Muscle of leg (tissue), 3 donors: ENCODE measurements at regions not wholly inside any gene's neighbourhood (a gene's known extent, or its start where the extent isn't known, plus 50 kb on each side); places are given as distances from the start of the nearest gene placed in this dataset.

Experiments used
- DNase-seq: peaks from one replicate; pipeline ENCODE4 v3.0.0; 2013
- H3K27ac ChIP-seq: one replicate; pipeline ENCODE4 v1.5.1; 2013; ENCODE audit warnings: mild to moderate bottlenecking, low read length, control low read depth
- H3K27me3 ChIP-seq: one replicate; pipeline ENCODE4 v1.6.1; 2013; ENCODE audit warnings: low read length; ENCODE audit not compliant: control insufficient read depth, insufficient read depth
- H3K36me3 ChIP-seq: one replicate; pipeline ENCODE4 v1.6.1; 2013; ENCODE audit warnings: low read length; ENCODE audit not compliant: control insufficient read depth, insufficient read depth
- H3K4me1 ChIP-seq: one replicate; pipeline ENCODE4 v1.6.1; 2013; ENCODE audit warnings: low read length; ENCODE audit not compliant: control insufficient read depth, insufficient read depth
- H3K4me3 ChIP-seq: one replicate; pipeline ENCODE4 v1.5.1; 2013; ENCODE audit warnings: low read length, control low read depth
- H3K9me3 ChIP-seq: replicated peaks from 2 replicates; pipeline ENCODE4 v1.6.1; 2013; ENCODE audit warnings: low read depth, low read length; ENCODE audit not compliant: control insufficient read depth
- WGBS: methylation state at CpG from one replicate; pipeline ENCODE4 v1.1.5; 2013; ENCODE audit warnings: missing lambda C conversion rate; ENCODE audit not compliant: insufficient coverage; 5-methylcytosine and 5-hydroxymethylcytosine counted together

DNA sequence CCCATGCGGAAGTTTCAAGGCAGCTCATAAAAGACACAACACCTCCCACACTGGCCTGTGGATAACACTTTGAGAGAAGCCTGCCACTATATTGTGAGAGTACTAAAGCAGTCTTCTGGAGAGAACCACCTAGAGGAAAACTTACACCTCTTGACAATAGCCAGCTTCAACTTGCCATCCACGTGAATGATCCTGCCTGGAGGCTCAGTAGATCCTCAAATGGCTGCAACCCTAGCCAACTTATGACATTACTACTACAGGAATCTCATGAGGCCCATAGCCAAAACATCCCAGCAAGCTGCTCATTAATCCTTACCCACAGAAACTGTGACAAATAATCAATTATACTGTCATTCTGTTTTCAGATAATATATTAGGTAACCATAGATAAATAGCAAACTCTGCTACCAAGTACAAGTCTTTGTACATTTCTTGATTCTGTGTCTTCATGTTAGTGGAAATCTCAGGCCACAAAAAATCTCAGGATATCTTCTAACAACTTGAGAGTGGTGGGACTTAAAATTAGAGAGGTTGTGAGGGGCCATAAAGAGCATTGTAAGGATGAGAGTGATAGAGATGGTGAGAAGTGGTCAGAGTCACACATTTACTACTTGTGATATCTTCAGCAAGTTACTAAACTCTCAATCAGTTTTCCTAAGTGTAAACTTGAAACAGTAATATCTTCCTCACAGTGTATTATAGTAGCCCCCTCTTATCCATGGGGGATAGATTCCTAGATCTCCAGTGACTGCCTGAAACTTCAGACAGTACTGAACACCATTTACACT lies 368.0 kb downstream of the C12orf50 start:
- Histone ChIP-seq H3K4me3 (no peak overlapping the region), H3K36me3 (no peaks in the 10 kb centered on the region), H3K9me3 (no peaks in the 10 kb centered on the region), H3K27ac (no peak overlapping the region), H3K4me1 (no peaks in the 10 kb centered on the region), H3K27me3 (no peaks in the 10 kb centered on the region)
- 0% methylated on average over 1 of the region's 2 CpGs for WGBS
- peak; percentile 16 for DNase-seq

DNA sequence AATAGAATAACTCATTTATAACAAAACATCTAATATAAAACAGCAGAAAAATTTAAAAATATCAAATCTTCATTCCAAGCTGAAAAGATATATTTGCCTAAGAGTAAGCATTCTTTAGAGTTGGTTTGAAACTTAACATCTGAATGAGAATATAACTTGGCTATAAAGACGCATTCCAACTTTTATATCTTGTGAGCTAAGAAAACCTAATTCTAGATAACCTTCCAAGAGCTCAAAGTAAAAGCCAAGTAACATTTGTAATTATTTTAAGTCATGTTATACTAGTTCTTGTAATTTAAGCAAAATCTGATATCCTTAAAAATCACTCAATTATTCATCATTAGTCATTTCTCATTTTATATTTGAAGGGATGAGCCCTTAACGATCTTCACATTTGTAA lies 368.9 kb downstream of the C12orf50 start:
- WGBS, result no CpG with 5 or more reads among the region's 2 CpGs
- H3K9me3 ChIP-seq, result no peaks in the 10 kb centered on the region
- no peak overlapping the region for H3K27ac ChIP-seq
- H3K4me3 ChIP-seq, result no peak overlapping the region
- no peaks in the 10 kb centered on the region for H3K36me3 ChIP-seq
- peak; percentile 40 for DNase-seq
- no peaks in the 10 kb centered on the region for H3K4me1 ChIP-seq
- no peaks in the 10 kb centered on the region for H3K27me3 ChIP-seq

DNA sequence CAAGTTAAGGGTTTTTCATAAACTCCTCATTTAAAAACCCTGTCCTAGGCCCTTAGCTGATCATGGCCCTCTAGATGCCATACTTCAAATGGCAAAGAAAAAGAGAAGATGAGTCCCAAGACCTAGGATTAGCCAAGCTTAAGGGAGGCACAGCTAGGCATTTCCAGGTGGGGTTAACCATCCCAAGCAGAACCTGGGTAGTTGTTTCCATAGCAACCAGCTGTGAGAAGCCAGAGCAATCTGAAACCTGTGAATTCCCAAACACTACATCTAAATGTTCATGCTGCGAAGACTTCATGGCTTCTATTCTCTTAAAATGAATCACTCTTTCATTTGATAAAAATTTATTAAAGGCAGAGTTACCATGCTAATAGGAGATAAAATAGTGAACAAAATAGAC lies 372.9 kb downstream of the C12orf50 start:
- no CpG with 5 or more reads among the region's 1 CpG for WGBS
- no peaks in the 10 kb centered on the region for H3K27me3 ChIP-seq
- no peaks in the 10 kb centered on the region for H3K36me3 ChIP-seq
- no peak for DNase-seq
- no peak overlapping the region for H3K4me3 ChIP-seq
- H3K27ac ChIP-seq, result no peak overlapping the region
- no peaks in the 10 kb centered on the region for H3K9me3 ChIP-seq
- no peaks in the 10 kb centered on the region for H3K4me1 ChIP-seq

DNA sequence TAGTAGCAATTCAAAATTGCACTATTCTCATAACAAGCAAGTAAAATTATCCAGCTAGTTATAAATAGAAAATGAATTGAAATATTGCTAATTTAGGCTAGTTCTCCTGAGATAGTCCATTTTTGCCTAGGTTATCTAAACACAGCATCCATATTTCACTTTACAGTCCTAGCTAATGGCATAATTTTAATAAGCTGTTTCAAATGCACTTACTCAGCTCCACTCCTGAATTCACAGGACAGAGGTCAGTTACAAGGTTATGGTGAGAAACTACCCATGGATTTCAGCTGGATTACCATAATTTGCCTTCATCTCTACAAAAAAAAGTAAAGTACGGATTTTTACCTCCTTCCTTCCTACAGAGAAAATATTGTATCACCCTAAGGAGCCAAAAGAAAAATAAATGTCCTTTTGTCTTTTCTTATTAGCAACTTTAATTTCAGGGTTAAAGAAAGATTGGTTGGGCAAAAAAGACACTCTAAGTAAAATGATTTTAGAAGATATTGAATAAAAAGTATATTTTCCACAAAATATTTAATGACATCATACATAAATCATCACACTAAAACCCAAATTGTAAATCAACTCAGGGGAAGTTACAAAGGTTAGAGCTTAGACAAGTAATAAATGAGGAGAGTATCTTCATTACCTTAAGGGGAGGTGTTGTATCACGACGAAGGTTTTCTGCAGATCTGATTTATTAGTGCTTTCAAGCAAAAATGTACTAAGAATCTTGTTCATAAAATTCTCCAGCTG lies 377.4 kb downstream of the C12orf50 start:
- Histone ChIP-seq H3K4me1 (no peaks in the 10 kb centered on the region), H3K27me3 (no peaks in the 10 kb centered on the region), H3K4me3 (no peak overlapping the region), H3K27ac (no peak overlapping the region), H3K9me3 (no peaks in the 10 kb centered on the region), H3K36me3 (no peaks in the 10 kb centered on the region)
- no CpG with 5 or more reads among the region's 3 CpGs for WGBS
- no peak for DNase-seq

DNA sequence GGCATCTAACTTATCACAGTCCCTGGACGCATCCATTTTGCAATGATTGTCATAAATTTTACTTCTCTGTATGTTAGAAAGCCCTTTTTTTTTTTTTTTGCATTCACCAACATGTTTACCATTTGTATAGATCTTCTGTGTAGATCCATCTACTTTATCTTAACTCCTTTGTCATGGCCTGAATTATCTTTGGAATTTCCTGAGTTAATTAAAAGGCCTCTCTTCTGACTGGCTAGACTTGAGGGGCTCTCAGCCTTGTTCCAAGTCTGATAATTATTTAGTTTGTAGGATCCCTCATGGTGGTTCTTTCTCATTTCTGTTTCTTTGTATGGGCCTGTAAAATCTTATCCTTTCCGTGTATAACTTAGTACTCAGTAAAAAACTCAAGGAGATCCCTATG lies 387.0 kb downstream of the C12orf50 start:
- no peak overlapping the region for H3K4me3 ChIP-seq
- no peaks in the 10 kb centered on the region for H3K9me3 ChIP-seq
- DNase-seq, result no peak
- H3K27ac ChIP-seq, result no peak overlapping the region
- no peaks in the 10 kb centered on the region for H3K4me1 ChIP-seq
- no peaks in the 10 kb centered on the region for H3K36me3 ChIP-seq
- H3K27me3 ChIP-seq, result no peaks in the 10 kb centered on the region
- no CpG with 5 or more reads among the region's 2 CpGs for WGBS

DNA sequence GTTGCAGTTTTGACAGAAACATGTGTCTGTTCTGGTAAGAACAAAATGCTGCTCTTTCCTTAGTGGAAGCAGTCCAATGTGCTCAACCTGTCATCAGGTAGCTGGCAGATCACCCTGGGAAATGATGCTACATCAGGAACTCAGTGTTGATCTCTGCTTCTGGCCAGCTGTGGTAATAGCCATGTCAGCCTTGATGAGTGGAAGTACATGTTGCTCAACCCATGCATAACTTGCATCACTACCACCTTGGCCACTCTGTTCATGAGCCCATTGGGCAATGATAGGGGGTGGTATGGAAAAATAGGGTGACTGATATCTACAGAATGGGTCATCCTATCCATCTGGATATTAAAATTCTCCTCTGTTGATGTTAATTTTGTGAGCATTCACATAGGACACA lies 411.0 kb downstream of the C12orf50 start:
- Histone ChIP-seq H3K9me3 (no peaks in the 10 kb centered on the region), H3K36me3 (no peaks in the 10 kb centered on the region), H3K4me3 (no peak overlapping the region), H3K4me1 (no peaks in the 10 kb centered on the region), H3K27ac (no peak overlapping the region), H3K27me3 (no peaks in the 10 kb centered on the region)
- DNase-seq, result no peak

DNA sequence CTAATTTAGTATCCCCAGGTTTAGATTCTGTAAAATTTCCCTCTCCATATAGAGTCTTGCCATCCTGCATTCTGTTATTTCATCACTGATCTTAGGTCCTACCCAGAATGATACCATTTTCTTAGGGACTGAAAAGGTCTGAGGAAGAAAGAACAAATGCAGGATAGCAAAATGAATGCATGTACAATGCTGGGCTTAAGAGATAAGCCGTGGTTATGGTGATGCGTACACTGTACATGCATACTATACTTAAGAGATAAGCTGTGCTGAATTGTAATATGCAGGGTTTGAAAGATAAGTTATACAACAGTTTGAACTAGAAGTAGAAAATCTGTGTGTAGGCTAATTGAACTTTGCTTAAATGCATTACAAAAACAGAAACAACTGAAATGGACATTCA lies 416.2 kb downstream of the C12orf50 start:
- DNase-seq, result no peak
- WGBS, result no CpG with 5 or more reads among the region's 2 CpGs
- no peaks in the 10 kb centered on the region for H3K36me3 ChIP-seq
- H3K4me1 ChIP-seq, result no peaks in the 10 kb centered on the region
- H3K27me3 ChIP-seq, result no peaks in the 10 kb centered on the region
- no peak overlapping the region for H3K4me3 ChIP-seq
- H3K27ac ChIP-seq, result no peak overlapping the region
- H3K9me3 ChIP-seq, result no peaks in the 10 kb centered on the region

DNA sequence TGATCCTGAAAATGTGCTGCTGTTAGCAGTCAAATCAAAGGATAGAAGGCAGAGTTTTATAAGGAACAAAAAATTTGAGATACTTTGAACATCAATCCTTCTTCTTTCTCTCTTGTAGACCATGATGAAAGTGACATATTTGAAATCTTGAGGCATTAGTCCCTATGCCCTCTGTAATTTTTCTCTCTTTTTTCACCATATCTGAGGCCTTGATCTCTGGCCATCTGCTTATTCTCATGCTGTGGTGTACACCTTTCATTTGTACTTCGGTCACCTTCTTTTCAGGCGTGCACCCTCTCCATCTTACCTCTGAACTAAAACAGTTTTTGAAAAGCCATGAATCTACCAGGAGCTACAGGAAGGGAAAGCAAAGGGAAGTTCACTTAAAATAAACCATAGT lies 420.9 kb downstream of the C12orf50 start:
- no peak overlapping the region for H3K4me3 ChIP-seq
- no peaks in the 10 kb centered on the region for H3K9me3 ChIP-seq
- H3K36me3 ChIP-seq, result no peaks in the 10 kb centered on the region
- no peaks in the 10 kb centered on the region for H3K27me3 ChIP-seq
- no peak overlapping the region for H3K27ac ChIP-seq
- WGBS, result no CpG with 5 or more reads among the region's 2 CpGs
- no peaks in the 10 kb centered on the region for H3K4me1 ChIP-seq
- no peak for DNase-seq

DNA sequence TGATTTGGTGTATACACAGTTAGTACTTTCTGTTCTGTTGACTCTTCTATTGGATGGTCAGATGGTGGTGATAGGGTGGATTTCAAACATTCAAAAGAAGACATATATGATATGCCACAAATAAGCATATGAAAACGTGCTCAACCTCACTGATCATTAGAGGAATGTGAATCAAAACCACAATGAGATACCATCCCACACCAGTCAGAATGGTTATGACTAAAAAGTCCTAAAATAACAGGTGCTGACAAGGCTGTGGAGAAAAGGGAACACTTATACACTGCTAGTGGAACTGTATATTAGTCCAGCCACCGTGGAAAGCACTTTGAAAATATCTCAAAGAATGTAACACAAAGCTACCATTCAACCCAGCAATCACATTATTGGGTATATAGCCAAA lies 425.5 kb downstream of the C12orf50 start:
- DNase-seq, result no peak
- no peaks in the 10 kb centered on the region for H3K36me3 ChIP-seq
- no CpG with 5 or more reads among the region's 2 CpGs for WGBS
- H3K27me3 ChIP-seq, result no peaks in the 10 kb centered on the region
- no peaks in the 10 kb centered on the region for H3K4me1 ChIP-seq
- H3K9me3 ChIP-seq, result no peaks in the 10 kb centered on the region
- no peak overlapping the region for H3K4me3 ChIP-seq
- no peak overlapping the region for H3K27ac ChIP-seq

DNA sequence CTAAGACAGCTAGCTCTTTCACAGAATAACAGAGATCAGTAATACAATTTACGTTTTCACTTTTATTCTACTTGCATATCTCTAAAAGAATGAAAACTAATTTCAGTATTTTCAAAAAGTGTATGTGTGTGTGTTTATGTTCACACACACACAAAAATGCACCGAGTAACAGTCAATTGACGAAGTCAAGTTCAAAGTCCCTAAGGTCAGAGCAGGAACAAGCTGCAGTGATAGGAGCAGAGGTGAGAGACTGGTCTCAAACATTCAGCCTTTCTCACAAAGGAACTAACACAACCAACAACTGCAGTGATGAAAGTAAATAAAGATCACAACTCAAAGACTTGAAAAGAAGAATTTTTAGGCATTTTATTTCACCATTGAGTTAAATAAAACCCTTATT lies 429.7 kb downstream of the C12orf50 start:
- Histone ChIP-seq H3K27me3 (no peaks in the 10 kb centered on the region), H3K4me3 (no peak overlapping the region)
- WGBS, result no CpG with 5 or more reads among the region's 3 CpGs

More for the DNA sequence above, 429.7 kb downstream of the C12orf50 start:
- Histone ChIP-seq H3K9me3 (no peaks in the 10 kb centered on the region), H3K27ac (no peak overlapping the region), H3K4me1 (no peaks in the 10 kb centered on the region), H3K36me3 (no peaks in the 10 kb centered on the region)
- no peak for DNase-seq
